ENCODE measurements at regions not wholly inside any gene's neighbourhood (a gene's known extent, or its start where the extent isn't known, plus 50 kb on each side); places are given as distances from the start of the nearest gene placed in this dataset.

DNA sequence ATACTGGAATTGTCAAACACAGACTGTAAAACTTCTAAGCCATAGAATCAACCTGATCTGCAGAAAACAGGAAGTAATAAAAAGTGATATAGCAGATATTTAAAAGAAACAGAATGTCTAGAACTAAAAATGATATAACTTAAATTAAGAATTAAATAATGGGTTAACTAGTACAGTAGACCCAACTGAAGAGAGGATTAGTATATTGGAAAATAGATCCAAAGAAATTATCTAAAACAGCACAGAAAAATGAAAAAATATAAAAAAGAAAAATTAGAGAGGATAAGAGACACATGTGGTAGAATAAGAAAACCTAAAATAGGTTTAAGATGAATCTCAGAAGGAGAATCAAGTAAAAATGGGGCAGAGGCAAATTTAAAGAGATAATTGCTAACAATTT lies 219.9 kb downstream of the SEMA6A start:
- no peak overlapping the region for H3K4me3 Mint-ChIP-seq
- peaks cover 24% of the 10 kb centered on the region for H3K9me3 Mint-ChIP-seq (ENCODE audit: low read depth)
- peaks cover 2% of the 10 kb centered on the region for H3K4me1 Mint-ChIP-seq (ENCODE audit: low read depth)
- H3K36me3 Mint-ChIP-seq: peaks cover 54% of the 10 kb centered on the region
- H3K27ac Mint-ChIP-seq: no peak overlapping the region
- no peaks in the 10 kb centered on the region for H3K27me3 Mint-ChIP-seq

- H3K9me3 Mint-ChIP-seq (ENCODE audit: low read depth): peaks cover 36% of the 10 kb centered on the region
- H3K27ac Mint-ChIP-seq: no peak overlapping the region
- H3K27me3 Mint-ChIP-seq: no peaks in the 10 kb centered on the region
- no peaks in the 10 kb centered on the region for H3K4me1 Mint-ChIP-seq (ENCODE audit: low read depth)
- no peak overlapping the region for H3K4me3 Mint-ChIP-seq
- H3K36me3 Mint-ChIP-seq: peaks cover 61% of the 10 kb centered on the region
These were observed 227.0 kb downstream of the SEMA6A start for GRCh38 chr5:116347657-116348056.

DNA sequence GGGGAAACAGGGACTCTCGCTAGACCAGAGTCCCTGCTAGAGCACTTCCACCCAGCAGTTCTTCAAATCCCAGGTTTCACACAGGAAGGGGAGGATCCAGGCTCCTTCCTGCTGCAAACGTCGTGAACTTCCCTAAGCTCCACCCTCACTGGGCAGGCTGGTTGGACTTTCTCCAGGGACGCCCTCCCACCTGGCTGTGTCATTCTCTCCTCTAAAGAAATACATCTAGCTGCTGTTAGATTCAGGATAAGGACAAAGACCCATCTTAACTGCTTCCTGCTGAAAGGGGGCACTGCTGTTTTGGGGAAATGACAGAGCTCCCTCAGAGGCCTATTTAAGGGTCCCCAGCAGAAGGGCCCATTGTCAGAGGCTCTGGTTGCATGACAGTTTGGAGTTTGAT lies 230.7 kb downstream of the SEMA6A start:
- Mint-ChIP-seq H3K4me3 (no peak overlapping the region), H3K27me3 (no peaks in the 10 kb centered on the region), H3K9me3 (ENCODE audit: low read depth) (peaks cover 36% of the 10 kb centered on the region), H3K4me1 (ENCODE audit: low read depth) (no peaks in the 10 kb centered on the region), H3K27ac (no peak overlapping the region), H3K36me3 (peaks cover 46% of the 10 kb centered on the region)

Measured in activated naive CD8-positive, alpha-beta T cell (primary cell).